Left ventricle myocardium inferior (tissue), 1 donor: ENCODE measurements at regions not wholly inside any gene's neighbourhood (a gene's known extent, or its start where the extent isn't known, plus 50 kb on each side); places are given as distances from the start of the nearest gene placed in this dataset.
"Not testable (repeated sequence)": the region's sequence is repeated elsewhere in the genome, so short reads cannot be mapped to it uniquely, and the experiment has no call there.

Source experiments
- DNase-seq: peaks from one replicate; pipeline ENCODE4 v3.0.0-alpha.2; 2020
- H3K27ac ChIP-seq: fragments of 200-600 bp; replicated peaks from 2 replicates; pipeline ENCODE4 v1.8.0; 2021
- H3K27me3 ChIP-seq: fragments of 200-600 bp; 2 replicates; pipeline ENCODE4 v1.8.0; 2021; ENCODE audit warnings: low read depth
- H3K36me3 ChIP-seq: fragments of 200-600 bp; 2 replicates; pipeline ENCODE4 v1.8.0; 2021
- H3K4me1 ChIP-seq: fragments of 200-600 bp; 2 replicates; pipeline ENCODE4 v1.8.0; 2021
- H3K4me3 ChIP-seq: fragments of 200-600 bp; 2 replicates; pipeline ENCODE4 v1.8.0; 2021; ENCODE audit warnings: mild to moderate bottlenecking, moderate library complexity
- H3K9me3 ChIP-seq: fragments of 200-600 bp; replicated peaks from 2 replicates; pipeline ENCODE4 v1.8.0; 2021
- CTCF ChIP-seq: fragments of 200-600 bp; IDR thresholded peaks from 2 replicates; pipeline ENCODE4 v1.8.0; 2021; ENCODE audit warnings: antibody characterized with exemption, mild to moderate bottlenecking, borderline replicate concordance
- intact Hi-C: fragments of 100-400 bp; cut with micrococcal nuclease; formaldehyde crosslinking; loops from one replicate; pipeline ENCODE4 v1.11.0; 2022
- donor health status: DM: no; HTN: yes; CAD: no; lungs with severe emphysema.

- TF ChIP-seq CTCF, result no peak
- Histone ChIP-seq H3K27ac (no peak overlapping the region), H3K36me3 (no peaks in the 10 kb centered on the region), H3K27me3 (no peaks in the 10 kb centered on the region), H3K9me3 (no peaks in the 10 kb centered on the region), H3K4me3 (no peak overlapping the region), H3K4me1 (no peaks in the 10 kb centered on the region)
- no peak for DNase-seq
- intact Hi-C loops, result no loop called here
Measured at GRCh38 chr10:30160271-30160982, 101.0 kb upstream of the JCAD start.

DNA sequence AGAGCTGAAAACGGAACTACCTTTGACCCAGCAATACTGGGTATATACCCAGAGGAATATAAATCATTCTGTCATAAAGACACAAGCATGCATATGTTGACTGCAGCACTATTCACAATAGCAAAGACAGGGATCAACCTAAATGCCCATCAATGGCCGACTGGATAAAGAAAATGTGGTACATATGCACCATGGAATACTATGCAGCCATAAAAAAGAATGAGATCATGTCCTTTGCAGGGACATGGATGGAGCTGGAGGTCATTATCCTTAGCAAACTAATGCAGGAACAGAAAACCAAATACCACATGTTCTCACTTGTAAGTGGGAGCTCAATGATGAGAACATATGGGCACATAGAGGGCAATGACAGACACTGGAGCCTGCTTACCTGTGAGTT lies 100.2 kb upstream of the JCAD start:
- H3K36me3 ChIP-seq, H3K4me1 ChIP-seq, H3K27me3 ChIP-seq, H3K27ac ChIP-seq, intact Hi-C loops, DNase-seq, H3K9me3 ChIP-seq, H3K4me3 ChIP-seq: not testable (repeated sequence)

- DNase-seq, result no peak
- no peaks in the 10 kb centered on the region for H3K27me3 ChIP-seq
- intact Hi-C loops, result no loop called here
- H3K4me3 ChIP-seq, result no peak overlapping the region
- no peak for TF ChIP-seq CTCF
- H3K36me3 ChIP-seq, result no peaks in the 10 kb centered on the region
- H3K9me3 ChIP-seq, result no peaks in the 10 kb centered on the region
- H3K27ac ChIP-seq, result no peak overlapping the region
- no peaks in the 10 kb centered on the region for H3K4me1 ChIP-seq
Measured at GRCh38 chr10:30158325-30158960, 99.1 kb upstream of the JCAD start.

- no peak for TF ChIP-seq CTCF
- H3K36me3 ChIP-seq, result no peaks in the 10 kb centered on the region
- peaks cover 5% of the 10 kb centered on the region for H3K27me3 ChIP-seq
- intact Hi-C loops, result no loop called here
- no peaks in the 10 kb centered on the region for H3K9me3 ChIP-seq
- H3K4me1 ChIP-seq, result no peaks in the 10 kb centered on the region
- no peak for DNase-seq
- peak overlapping the region; percentile 76 for H3K27ac ChIP-seq
- H3K4me3 ChIP-seq, result no peak overlapping the region
Measured at GRCh38 chr10:30155401-30155800, 96.0 kb upstream of the JCAD start.

DNA sequence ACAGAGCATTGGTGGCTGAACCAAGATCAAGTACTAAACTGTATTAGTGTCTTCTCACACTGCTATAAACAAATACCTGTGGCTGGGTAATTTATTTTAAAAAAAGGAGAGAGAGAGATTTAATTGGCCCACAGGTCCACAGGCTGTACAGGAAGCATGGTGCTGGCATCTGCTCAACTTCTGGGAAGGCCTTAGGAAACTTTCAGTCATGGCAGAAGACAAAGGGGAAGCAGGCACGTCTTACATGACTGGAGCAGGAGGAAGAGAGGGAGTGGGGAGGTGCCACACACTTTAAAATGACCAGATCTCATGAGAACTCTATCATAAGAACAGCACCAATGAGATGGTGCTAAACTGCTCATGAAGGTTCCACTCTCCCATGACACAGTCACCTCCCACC lies 95.2 kb upstream of the JCAD start:
- Histone ChIP-seq H3K4me1 (no peaks in the 10 kb centered on the region), H3K4me3 (no peak overlapping the region), H3K36me3 (no peaks in the 10 kb centered on the region), H3K9me3 (no peaks in the 10 kb centered on the region), H3K27me3 (peaks cover 5% of the 10 kb centered on the region), H3K27ac (peak overlapping the region; percentile 76)
- DNase-seq, result no peak
- intact Hi-C loops, result no loop called here
- TF ChIP-seq CTCF, result no peak

DNA sequence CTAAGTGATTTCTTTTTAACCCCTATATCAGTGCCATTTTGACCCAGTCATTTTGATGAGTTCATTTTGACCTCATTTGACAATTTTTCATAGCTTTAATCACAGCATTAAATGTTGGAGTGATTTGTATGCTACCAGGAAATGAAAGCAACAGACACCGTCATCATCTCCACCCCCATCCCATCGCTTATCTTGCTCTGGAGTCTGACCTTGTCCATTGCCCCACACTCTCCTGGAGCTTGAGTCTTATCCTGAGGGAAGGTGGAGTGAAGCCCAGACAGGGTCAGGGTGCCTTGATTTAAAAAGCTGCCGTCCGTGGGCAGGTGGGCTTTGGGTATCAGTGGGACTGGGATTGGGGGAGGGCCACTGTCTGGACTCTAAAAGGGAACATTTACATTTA lies 94.7 kb upstream of the JCAD start:
- Histone ChIP-seq H3K27ac (peak overlapping the region; percentile 76), H3K9me3 (no peaks in the 10 kb centered on the region), H3K36me3 (no peaks in the 10 kb centered on the region), H3K27me3 (peaks cover 5% of the 10 kb centered on the region), H3K4me1 (no peaks in the 10 kb centered on the region), H3K4me3 (no peak overlapping the region)
- intact Hi-C loops, result no loop called here
- DNase-seq, result no peak
- no peak for TF ChIP-seq CTCF
